Coronary artery (tissue), 2 donors: ENCODE measurements at regions not wholly inside any gene's neighbourhood (a gene's known extent, or its start where the extent isn't known, plus 50 kb on each side); places are given as distances from the start of the nearest gene placed in this dataset.

Source experiments
- DNase-seq: peaks from one replicate; pipeline ENCODE4 v3.0.0-alpha.2; 2017; ENCODE audit warnings: low spot score
- H3K27ac ChIP-seq, 2 donors: fragments of 200-600 bp; sonication (generic); one replicate each; pipeline ENCODE4 v1.5.1; 2016 to 2019
- H3K4me3 ChIP-seq: fragments of 200-600 bp; sonication (generic); 2 replicates; pipeline ENCODE4 v1.5.1; 2016; ENCODE audit warnings: mild to moderate bottlenecking, moderate library complexity
- TF ChIP-seq, protein P1 (sequence below): fragments of 200-600 bp; sonication (generic); IDR thresholded peaks from one replicate; pipeline ENCODE4 v1.5.1; 2019; ENCODE audit warnings: antibody characterized with exemption

DNA sequence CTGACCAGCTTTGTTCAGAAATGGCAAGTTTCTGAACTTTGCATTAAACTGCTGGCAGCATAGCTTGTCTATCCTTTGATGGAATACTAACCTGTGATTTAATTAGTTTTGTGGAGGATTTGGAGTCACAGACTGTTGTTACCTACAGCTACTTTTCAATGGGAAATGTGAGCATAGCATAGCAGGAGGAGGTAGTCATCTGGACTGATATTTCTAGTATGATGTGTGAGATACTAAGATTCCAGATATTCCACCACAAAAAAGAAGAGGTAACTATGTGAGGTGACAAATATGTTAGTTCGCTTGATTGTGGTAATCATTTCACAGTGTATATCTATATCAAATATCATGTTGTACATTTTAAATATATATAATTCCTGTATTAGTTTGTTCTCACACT lies 833.0 kb downstream of the SLC6A15 start:
- no peak overlapping the region for H3K4me3 ChIP-seq
- no peak overlapping the region for H3K27ac ChIP-seq
- DNase-seq, result no peak
- TF ChIP-seq, protein P1, sequence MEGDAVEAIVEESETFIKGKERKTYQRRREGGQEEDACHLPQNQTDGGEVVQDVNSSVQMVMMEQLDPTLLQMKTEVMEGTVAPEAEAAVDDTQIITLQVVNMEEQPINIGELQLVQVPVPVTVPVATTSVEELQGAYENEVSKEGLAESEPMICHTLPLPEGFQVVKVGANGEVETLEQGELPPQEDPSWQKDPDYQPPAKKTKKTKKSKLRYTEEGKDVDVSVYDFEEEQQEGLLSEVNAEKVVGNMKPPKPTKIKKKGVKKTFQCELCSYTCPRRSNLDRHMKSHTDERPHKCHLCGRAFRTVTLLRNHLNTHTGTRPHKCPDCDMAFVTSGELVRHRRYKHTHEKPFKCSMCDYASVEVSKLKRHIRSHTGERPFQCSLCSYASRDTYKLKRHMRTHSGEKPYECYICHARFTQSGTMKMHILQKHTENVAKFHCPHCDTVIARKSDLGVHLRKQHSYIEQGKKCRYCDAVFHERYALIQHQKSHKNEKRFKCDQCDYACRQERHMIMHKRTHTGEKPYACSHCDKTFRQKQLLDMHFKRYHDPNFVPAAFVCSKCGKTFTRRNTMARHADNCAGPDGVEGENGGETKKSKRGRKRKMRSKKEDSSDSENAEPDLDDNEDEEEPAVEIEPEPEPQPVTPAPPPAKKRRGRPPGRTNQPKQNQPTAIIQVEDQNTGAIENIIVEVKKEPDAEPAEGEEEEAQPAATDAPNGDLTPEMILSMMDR, result no peak

DNA sequence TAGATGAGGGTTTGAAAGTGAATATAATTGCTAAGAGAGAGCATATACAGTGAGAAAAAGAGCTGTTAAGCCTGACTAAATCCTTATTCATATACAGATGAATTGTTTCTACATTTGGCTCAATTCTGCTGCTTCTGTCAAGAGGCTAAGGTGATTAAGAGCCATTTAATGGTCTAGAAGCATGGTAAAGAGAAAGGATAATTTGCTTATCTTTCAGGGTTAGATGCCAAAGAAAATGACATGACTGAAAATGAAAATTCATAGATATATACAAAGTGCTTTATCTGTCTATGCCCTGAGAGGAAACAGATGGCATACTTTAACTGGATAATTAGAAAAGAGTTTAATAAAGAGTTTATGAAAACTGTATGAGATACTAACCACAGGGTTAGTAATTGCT lies 834.9 kb downstream of the SLC6A15 start:
- H3K27ac ChIP-seq, result no peak overlapping the region
- no peak for DNase-seq
- no peak overlapping the region for H3K4me3 ChIP-seq
- TF ChIP-seq, protein P1, result no peak

DNA sequence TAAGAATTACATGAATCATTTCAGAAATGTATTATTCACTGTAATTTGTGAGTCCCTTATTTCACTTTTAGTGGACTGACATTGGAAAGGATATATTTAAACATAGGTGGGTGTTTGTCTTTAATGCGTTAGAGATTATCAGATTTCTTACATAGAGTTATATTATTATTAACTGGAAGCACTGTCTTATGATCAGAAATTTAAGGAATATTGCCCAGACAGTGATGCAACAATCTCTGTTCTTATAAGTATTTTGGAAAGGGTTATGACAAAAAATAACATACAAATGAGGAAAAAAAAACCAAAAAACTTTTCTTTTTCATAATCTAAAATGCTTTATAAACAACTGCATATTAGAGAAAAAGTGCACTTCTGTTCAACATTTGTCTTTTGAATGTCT lies 836.6 kb downstream of the SLC6A15 start:
- TF ChIP-seq, protein P1, result no peak
- no peak for DNase-seq
- no peak overlapping the region for H3K4me3 ChIP-seq

DNA sequence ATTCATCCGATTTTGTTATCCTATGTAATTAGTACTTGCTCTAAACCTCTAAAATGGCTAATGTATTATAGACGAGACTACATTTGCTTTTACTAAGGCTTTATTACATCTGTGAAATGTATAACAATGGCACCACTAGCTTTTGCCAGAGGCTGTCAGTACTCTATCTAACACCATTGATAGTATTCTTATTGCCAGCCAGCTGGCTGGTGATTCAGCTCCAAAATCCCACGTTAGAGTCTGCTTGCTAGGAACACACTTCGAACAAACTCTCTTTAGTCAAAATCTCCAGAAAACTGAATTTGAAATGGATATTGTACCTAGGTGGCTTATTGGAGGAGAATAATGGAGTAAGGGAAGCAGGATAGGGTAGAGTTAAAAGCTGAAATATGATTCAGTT lies 839.2 kb downstream of the SLC6A15 start:
- H3K27ac ChIP-seq, result no peak overlapping the region
- no peak for DNase-seq
- no peak overlapping the region for H3K4me3 ChIP-seq
- TF ChIP-seq, protein P1, result no peak

More for the DNA sequence above, 836.6 kb downstream of the SLC6A15 start:
- H3K27ac ChIP-seq, result no peak overlapping the region

DNA sequence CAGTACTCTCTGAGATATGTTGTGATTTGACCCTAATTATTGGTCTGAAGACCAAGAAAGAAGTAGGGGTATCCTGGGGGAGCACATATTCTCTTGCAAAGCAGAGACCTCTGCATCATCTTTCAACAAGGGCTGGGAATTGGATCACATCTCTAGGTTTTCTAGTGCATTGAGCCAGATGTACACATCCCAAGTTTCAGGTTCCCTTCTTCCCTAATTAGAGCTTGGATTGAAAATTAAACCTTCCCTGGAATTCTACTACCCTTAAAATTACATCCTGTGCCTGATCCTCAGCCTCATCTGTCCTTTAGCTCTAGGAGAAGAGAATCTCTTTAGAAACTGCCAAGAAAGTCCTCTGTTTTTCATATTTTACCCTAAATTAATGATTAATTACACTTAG lies 839.6 kb downstream of the SLC6A15 start:
- Histone ChIP-seq H3K27ac (no peak overlapping the region), H3K4me3 (no peak overlapping the region)
- DNase-seq, result no peak
- TF ChIP-seq, protein P1, result no peak

DNA sequence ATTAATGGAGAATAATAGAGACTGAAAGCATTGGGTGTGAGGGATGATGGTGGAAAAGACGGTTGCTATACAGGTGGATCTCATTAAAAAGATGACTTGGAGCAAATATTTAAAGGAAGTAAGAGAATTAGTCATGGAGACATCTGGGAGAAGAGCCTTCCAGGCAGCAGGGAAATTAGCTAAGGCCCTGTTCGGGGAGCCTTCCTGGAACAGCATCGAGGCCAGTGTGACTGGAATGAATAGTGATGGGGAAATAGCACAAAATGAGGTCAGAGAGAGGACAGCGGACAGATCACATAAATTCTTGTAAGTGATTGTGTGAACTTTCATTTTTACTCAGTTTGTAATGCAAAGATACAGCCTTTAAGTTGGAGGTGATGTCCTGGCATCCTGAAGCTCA lies 842.3 kb downstream of the SLC6A15 start:
- TF ChIP-seq, protein P1, result no peak
- no peak overlapping the region for H3K27ac ChIP-seq
- DNase-seq, result no peak

DNA sequence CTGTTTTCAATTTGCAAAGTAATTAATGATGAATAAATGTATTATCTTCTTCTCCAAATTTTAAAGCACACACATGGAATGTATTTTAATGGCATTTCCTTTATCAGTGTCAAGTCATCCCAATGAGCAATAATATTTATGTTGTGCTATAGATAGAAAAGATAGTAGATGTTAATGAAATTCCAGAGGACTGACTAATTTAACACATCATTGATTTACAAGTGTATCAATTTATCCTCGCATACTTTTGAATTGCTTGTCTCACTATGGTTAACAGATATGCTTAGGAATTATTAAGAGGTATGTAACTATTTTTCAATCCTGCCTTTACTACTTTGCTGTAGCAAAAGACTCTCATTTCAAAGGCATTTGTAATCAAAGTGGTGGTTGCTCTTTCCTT lies 842.9 kb downstream of the SLC6A15 start:
- no peak for DNase-seq
- TF ChIP-seq, protein P1, result no peak
- Histone ChIP-seq H3K27ac (no peak overlapping the region), H3K4me3 (no peak overlapping the region)

More for the DNA sequence above, 842.3 kb downstream of the SLC6A15 start:
- H3K4me3 ChIP-seq, result no peak overlapping the region
